ENCODE measurements at regions not wholly inside any gene's neighbourhood (a gene's known extent, or its start where the extent isn't known, plus 50 kb on each side); places are given as distances from the start of the nearest gene placed in this dataset.

GRCh38 chr4:71095545-71095944 lies 102.1 kb downstream of the DCK start:
- TF ChIP-seq CTCF (conservative IDR thresholded peaks at IDR 0.05; ENCODE audit: low read length) (no peak), EZH2phosphoT487 (IDR thresholded peaks at IDR 0.05; ENCODE audit: borderline replicate concordance, low read depth, low read length) (no peak)
